ENCODE measurements at regions not wholly inside any gene's neighbourhood (a gene's known extent, or its start where the extent isn't known, plus 50 kb on each side); places are given as distances from the start of the nearest gene placed in this dataset.

DNA sequence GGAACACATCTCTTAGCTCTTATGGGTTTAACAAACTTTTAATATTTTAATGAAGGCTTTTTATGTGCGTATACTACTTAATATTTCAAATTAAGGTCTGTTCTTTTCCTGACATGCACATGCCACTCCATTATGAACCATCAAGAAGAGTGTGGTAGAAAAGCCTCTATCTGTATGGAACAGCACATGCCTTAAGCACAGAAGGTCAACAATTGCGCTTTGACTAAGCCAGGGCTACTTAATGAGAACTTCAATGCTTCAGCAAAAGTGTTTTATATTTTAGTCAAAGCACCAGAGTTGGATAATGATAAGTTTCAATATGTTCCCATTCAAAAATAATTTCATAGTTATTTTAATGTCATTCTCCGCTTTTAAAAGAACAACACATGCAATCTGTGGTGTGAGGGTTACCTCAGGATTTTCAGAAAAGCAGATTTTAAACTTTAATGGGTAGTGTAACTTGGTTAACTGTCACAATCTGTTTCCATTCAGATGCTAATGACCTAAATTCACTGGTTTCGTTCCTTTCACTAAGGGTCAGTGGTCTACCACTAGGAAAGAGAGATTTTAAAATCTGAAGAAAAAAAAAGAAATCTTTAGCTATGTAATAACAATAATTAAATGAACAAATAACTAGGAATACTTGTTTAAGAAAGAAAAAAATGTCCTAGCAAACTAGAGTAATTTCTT, 193.4 kb upstream of the NOVA1 start:
- no peak overlapping the region for H3K4me3 Mint-ChIP-seq (ENCODE audit: unreplicated experiment)

DNA sequence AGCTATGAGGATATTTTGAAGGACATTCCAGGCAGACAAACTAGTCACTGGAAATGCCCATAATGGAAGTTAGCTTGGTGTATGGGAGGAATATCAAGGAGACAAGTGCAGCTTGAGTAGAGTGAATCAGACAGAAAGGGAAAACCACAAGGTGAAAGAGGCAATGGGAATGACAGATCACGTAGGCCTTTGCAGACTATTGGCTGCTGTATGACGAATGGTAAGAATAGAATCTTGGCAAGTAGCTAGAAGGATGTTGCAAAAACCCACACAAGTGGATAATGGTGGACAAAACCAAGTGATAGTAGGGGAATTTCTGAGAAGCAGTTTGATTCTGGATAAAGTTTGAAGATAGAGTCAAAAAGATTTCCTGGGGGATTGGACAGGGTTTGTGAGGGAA, 196.9 kb upstream of the NOVA1 start:
- H3K9me3 Mint-ChIP-seq (ENCODE audit: unreplicated experiment) = peaks cover 8% of the 10 kb centered on the region
- H3K27ac Mint-ChIP-seq (ENCODE audit: unreplicated experiment) = no peak overlapping the region
- no peak for DNase-seq (ENCODE audit: extremely low spot score, unreplicated experiment)
- H3K4me3 Mint-ChIP-seq (ENCODE audit: unreplicated experiment) = no peak overlapping the region
- TF ChIP-seq, protein P1, sequence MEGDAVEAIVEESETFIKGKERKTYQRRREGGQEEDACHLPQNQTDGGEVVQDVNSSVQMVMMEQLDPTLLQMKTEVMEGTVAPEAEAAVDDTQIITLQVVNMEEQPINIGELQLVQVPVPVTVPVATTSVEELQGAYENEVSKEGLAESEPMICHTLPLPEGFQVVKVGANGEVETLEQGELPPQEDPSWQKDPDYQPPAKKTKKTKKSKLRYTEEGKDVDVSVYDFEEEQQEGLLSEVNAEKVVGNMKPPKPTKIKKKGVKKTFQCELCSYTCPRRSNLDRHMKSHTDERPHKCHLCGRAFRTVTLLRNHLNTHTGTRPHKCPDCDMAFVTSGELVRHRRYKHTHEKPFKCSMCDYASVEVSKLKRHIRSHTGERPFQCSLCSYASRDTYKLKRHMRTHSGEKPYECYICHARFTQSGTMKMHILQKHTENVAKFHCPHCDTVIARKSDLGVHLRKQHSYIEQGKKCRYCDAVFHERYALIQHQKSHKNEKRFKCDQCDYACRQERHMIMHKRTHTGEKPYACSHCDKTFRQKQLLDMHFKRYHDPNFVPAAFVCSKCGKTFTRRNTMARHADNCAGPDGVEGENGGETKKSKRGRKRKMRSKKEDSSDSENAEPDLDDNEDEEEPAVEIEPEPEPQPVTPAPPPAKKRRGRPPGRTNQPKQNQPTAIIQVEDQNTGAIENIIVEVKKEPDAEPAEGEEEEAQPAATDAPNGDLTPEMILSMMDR (IDR thresholded peaks at IDR 0.05) = no peak
- no peaks in the 10 kb centered on the region for H3K27me3 Mint-ChIP-seq (ENCODE audit: unreplicated experiment)
- H3K36me3 Mint-ChIP-seq (ENCODE audit: unreplicated experiment) = no peaks in the 10 kb centered on the region
- H3K4me1 Mint-ChIP-seq (ENCODE audit: unreplicated experiment) = no peaks in the 10 kb centered on the region

More for the DNA sequence above, 193.4 kb upstream of the NOVA1 start:
- no peaks in the 10 kb centered on the region for H3K36me3 Mint-ChIP-seq (ENCODE audit: unreplicated experiment)
- no peak for DNase-seq (ENCODE audit: extremely low spot score, unreplicated experiment)
- no peaks in the 10 kb centered on the region for H3K27me3 Mint-ChIP-seq (ENCODE audit: unreplicated experiment)
- no peak overlapping the region for H3K27ac Mint-ChIP-seq (ENCODE audit: unreplicated experiment)
- H3K9me3 Mint-ChIP-seq (ENCODE audit: unreplicated experiment) = peaks cover 8% of the 10 kb centered on the region
- H3K4me1 Mint-ChIP-seq (ENCODE audit: unreplicated experiment) = no peaks in the 10 kb centered on the region
- TF ChIP-seq, protein P1 (IDR thresholded peaks at IDR 0.05) = no peak

DNA sequence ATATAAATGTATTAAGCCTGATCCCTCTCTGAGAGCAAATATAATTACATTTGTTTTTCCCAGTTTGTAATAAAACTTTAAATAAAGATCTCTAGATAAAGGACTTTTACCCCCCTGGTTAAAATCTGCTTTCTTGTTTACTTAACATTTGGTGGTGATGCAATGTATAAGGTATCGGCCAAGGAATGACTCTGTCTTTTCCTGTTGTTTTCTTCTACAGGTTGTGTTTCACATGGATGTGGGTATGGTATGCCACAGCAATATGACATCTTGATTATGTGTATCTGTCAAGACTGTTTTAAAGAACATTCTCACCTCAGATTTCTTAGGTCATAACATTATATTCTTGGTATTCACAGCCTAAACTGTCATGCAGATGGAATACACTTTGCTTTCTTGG, 210.6 kb upstream of the NOVA1 start:
- H3K27me3 Mint-ChIP-seq (ENCODE audit: unreplicated experiment) = no peaks in the 10 kb centered on the region
- TF ChIP-seq, protein P1 (IDR thresholded peaks at IDR 0.05) = no peak
- no peaks in the 10 kb centered on the region for H3K36me3 Mint-ChIP-seq (ENCODE audit: unreplicated experiment)
- H3K4me3 Mint-ChIP-seq (ENCODE audit: unreplicated experiment) = no peak overlapping the region
- H3K27ac Mint-ChIP-seq (ENCODE audit: unreplicated experiment) = no peak overlapping the region
- H3K4me1 Mint-ChIP-seq (ENCODE audit: unreplicated experiment) = no peaks in the 10 kb centered on the region
- H3K9me3 Mint-ChIP-seq (ENCODE audit: unreplicated experiment) = peaks cover 21% of the 10 kb centered on the region
- no peak for DNase-seq (ENCODE audit: extremely low spot score, unreplicated experiment)

DNA sequence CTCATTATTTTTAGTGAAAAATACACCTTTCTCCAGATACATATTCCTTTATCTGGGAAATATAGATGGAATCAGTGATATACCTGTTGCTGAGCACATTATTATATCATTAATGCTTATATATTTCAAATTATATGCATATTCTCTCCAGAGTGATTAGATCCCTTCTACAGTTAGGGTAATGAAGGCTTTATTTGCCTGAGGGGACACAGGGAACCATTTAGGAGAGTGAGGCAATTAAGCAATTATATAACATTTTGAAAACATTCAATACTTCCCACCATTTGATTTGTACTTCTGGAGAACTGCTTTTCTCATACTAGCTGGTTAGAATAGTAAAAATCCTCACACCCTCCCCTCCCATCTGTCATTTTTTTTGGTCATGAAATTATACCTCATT, 212.8 kb upstream of the NOVA1 start:
- Mint-ChIP-seq H3K9me3 (ENCODE audit: unreplicated experiment) (peaks cover 6% of the 10 kb centered on the region), H3K4me3 (ENCODE audit: unreplicated experiment) (no peak overlapping the region), H3K36me3 (ENCODE audit: unreplicated experiment) (no peaks in the 10 kb centered on the region), H3K27me3 (ENCODE audit: unreplicated experiment) (no peaks in the 10 kb centered on the region), H3K27ac (ENCODE audit: unreplicated experiment) (no peak overlapping the region), H3K4me1 (ENCODE audit: unreplicated experiment) (no peaks in the 10 kb centered on the region)
- TF ChIP-seq, protein P1 (IDR thresholded peaks at IDR 0.05) = no peak
- DNase-seq (ENCODE audit: extremely low spot score, unreplicated experiment) = no peak

DNA sequence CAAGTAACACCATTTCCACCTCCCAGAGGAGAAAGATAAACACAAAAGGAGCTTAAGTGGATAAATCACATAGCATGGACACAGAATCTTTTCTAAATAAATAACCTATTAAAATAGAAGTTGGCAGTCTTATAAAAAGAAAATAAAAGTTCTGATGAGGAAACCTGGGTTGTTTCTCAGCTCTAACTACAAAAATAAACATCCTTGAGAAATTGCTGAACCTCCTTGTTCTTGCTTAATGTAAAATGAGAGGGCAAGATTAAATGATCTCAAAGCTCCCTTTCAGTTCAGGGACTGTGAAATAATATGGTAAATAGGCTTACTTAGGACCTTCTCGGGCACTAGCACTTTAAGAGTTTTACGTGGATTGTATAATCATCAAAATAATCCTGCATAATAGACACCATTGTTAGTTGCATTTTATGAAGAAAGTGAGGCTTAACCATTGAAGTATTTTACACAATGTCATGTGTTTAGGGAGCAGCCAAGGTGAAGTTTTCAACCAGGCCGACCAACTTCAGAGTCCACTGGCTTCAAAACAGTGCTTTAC, 214.0 kb upstream of the NOVA1 start:
- Mint-ChIP-seq H3K36me3 (ENCODE audit: unreplicated experiment) (no peaks in the 10 kb centered on the region), H3K27me3 (ENCODE audit: unreplicated experiment) (no peaks in the 10 kb centered on the region), H3K27ac (ENCODE audit: unreplicated experiment) (no peak overlapping the region), H3K9me3 (ENCODE audit: unreplicated experiment) (no peaks in the 10 kb centered on the region), H3K4me1 (ENCODE audit: unreplicated experiment) (no peaks in the 10 kb centered on the region), H3K4me3 (ENCODE audit: unreplicated experiment) (no peak overlapping the region)
- DNase-seq (ENCODE audit: extremely low spot score, unreplicated experiment) = no peak
- TF ChIP-seq, protein P1 (IDR thresholded peaks at IDR 0.05) = no peak

All from osteocyte (in vitro differentiated cells).